Upper lobe of right lung (tissue), 1 donor: ENCODE measurements at regions not wholly inside any gene's neighbourhood (a gene's known extent, or its start where the extent isn't known, plus 50 kb on each side); places are given as distances from the start of the nearest gene placed in this dataset.

Source experiments
- ATAC-seq: fragments of 200-7000 bp; cut with Tn5 transposase; one replicate; pipeline ENCODE4 v1.9.1; 2020; ENCODE audit warnings: mild to moderate bottlenecking, moderate library complexity
- DNase-seq: peaks from one replicate; pipeline ENCODE4 v3.0.0-alpha.2; 2020
- H3K27ac ChIP-seq: fragments of 200-600 bp; one replicate; pipeline ENCODE4 v1.8.0; 2022
- H3K27me3 ChIP-seq: fragments of 200-600 bp; one replicate; pipeline ENCODE4 v1.8.0; 2022; ENCODE audit warnings: mild to moderate bottlenecking
- H3K36me3 ChIP-seq: fragments of 200-600 bp; one replicate; pipeline ENCODE4 v1.8.0; 2022
- H3K4me1 ChIP-seq: fragments of 200-600 bp; one replicate; pipeline ENCODE4 v1.8.0; 2022
- H3K4me3 ChIP-seq: fragments of 200-600 bp; one replicate; pipeline ENCODE4 v1.8.0; 2022; ENCODE audit warnings: mild to moderate bottlenecking
- H3K9me3 ChIP-seq: fragments of 200-600 bp; one replicate; pipeline ENCODE4 v1.8.0; 2022
- intact Hi-C: fragments of 100-400 bp; cut with DNase I; formaldehyde crosslinking; loops from one replicate; pipeline ENCODE4 v1.11.0; 2022
- TF ChIP-seq, protein P1 (sequence below): fragments of 200-600 bp; IDR thresholded peaks from one replicate; pipeline ENCODE4 v1.8.0; 2022; ENCODE audit warnings: antibody characterized with exemption
- donor health status: DM: no; HTN: yes; CAD: no; lungs with severe emphysema.

DNA sequence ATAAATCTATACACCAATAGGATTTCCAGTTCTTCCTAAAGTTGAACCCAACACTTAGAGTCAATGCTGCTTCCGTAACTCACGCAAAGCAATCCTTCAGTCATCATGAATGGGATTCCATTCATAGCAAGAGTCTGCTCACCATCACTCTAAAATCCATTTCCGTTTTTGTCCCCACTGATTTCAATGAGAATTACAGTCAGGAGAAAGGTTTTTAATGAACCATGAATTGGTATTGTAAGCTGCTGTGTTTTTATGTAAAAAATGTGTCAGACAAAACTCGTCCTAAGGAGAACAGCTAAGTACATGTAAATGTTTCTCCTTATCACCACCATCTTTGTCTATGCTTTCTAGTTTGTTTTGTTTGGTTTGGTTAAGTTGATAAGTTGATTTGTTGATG is 391.5 kb downstream of the IRS1 start:
- Histone ChIP-seq H3K27me3 (no peaks in the 10 kb centered on the region), H3K27ac (no peak overlapping the region), H3K4me1 (no peaks in the 10 kb centered on the region), H3K9me3 (no peaks in the 10 kb centered on the region), H3K36me3 (no peaks in the 10 kb centered on the region), H3K4me3 (no peak overlapping the region)
- intact Hi-C loops: no loop called here
- TF ChIP-seq, protein P1, sequence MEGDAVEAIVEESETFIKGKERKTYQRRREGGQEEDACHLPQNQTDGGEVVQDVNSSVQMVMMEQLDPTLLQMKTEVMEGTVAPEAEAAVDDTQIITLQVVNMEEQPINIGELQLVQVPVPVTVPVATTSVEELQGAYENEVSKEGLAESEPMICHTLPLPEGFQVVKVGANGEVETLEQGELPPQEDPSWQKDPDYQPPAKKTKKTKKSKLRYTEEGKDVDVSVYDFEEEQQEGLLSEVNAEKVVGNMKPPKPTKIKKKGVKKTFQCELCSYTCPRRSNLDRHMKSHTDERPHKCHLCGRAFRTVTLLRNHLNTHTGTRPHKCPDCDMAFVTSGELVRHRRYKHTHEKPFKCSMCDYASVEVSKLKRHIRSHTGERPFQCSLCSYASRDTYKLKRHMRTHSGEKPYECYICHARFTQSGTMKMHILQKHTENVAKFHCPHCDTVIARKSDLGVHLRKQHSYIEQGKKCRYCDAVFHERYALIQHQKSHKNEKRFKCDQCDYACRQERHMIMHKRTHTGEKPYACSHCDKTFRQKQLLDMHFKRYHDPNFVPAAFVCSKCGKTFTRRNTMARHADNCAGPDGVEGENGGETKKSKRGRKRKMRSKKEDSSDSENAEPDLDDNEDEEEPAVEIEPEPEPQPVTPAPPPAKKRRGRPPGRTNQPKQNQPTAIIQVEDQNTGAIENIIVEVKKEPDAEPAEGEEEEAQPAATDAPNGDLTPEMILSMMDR: no peak
- DNase-seq (no peak), ATAC-seq (no peak)

DNA sequence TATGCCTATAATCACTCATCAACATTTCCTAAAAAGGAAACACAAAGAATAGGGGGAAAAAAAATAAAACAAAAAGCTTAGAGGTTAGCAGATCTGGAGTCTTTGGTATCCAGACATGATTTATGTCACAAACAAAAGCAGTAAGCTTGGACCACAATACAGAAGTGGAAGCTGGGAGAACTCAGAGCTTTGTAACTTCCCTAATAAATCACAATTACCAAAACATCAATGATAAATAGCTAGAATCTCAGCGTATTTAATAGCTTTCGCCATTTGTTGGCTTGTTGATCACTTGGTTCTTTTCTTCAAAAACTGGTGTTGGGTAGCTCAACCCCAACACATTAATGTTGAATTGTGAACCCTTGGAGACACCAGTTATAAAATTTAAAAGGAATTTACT is 392.5 kb downstream of the IRS1 start:
- Histone ChIP-seq H3K4me1 (no peaks in the 10 kb centered on the region), H3K27me3 (no peaks in the 10 kb centered on the region), H3K36me3 (no peaks in the 10 kb centered on the region), H3K27ac (no peak overlapping the region), H3K9me3 (no peaks in the 10 kb centered on the region), H3K4me3 (no peak overlapping the region)
- DNase-seq: no peak
- no peak for ATAC-seq
- TF ChIP-seq, protein P1: no peak
- intact Hi-C loops: no loop called here

DNA sequence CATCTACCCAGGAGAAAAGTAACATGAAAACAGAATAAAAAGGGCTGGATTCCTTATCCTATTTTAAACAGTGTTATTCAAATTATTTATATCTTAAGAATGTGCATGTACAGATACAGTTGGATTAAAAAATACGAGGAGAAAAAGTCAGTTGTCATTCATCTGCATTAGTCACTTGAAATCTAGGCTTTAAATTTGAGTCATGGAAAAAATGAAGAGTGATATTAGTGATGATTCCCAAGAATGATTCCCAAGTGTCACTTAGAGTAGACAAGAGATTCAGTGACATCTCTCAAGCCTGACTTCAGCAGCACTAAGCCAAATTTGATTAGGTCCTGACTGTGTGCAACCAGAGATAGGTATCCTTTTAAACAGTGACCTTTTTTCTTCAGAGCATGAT is 394.2 kb downstream of the IRS1 start:
- ATAC-seq: no peak

GRCh38 chr2:226403369-226403768 is 396.3 kb downstream of the IRS1 start:
- TF ChIP-seq, protein P1: no peak
- H3K9me3 ChIP-seq: no peaks in the 10 kb centered on the region
- H3K27ac ChIP-seq: no peak overlapping the region
- no peaks in the 10 kb centered on the region for H3K4me1 ChIP-seq
- no peak overlapping the region for H3K4me3 ChIP-seq
- intact Hi-C loops: no loop called here
- ATAC-seq (no peak), DNase-seq (no peak)
- no peaks in the 10 kb centered on the region for H3K27me3 ChIP-seq
- H3K36me3 ChIP-seq: no peaks in the 10 kb centered on the region

More for the DNA sequence above, 394.2 kb downstream of the IRS1 start:
- Histone ChIP-seq H3K36me3 (no peaks in the 10 kb centered on the region), H3K4me1 (no peaks in the 10 kb centered on the region), H3K9me3 (no peaks in the 10 kb centered on the region), H3K4me3 (no peak overlapping the region), H3K27me3 (no peaks in the 10 kb centered on the region), H3K27ac (no peak overlapping the region)
- intact Hi-C loops: no loop called here
- TF ChIP-seq, protein P1: no peak
- no peak for DNase-seq

DNA sequence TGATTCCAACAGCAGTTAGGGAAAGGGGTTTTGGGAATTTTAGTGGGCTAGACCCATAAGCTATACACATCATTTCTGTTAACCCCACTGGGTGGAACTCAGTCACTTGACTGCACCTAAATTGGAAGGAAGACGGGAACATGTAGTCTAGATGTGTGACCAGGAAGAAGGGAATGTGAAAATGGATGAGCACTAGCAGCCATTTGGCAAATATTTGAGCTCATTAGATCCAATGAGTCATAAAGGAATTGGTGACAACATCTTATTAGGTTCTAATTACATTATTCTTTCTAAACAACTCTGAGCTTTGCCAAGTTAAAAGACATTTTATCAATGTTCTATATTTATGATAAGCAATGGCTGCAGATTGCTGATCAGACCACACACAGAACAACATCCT is 400.6 kb downstream of the IRS1 start:
- intact Hi-C loops: no loop called here
- TF ChIP-seq, protein P1: no peak

DNA sequence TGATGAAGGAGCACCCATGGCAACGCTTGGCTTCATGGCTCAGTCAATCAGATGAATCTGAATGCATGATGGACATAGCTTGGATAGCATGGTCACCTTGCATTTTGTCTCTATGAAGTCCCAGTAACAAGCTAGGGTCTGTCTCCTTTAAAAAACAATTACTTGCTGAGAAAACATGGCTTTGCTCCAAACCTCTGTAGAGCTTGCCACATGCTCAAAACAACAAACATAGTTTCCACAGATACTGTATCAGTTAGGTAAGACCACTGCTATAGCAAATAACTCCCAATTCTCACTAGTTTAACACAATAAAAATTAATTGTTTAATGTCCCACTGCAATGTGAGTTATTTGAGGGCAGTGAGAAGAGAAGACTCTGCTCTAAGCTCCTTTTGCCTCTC is 401.0 kb downstream of the IRS1 start:
- ATAC-seq: no peak
- no peak overlapping the region for H3K27ac ChIP-seq
- intact Hi-C loops: no loop called here

More for the DNA sequence above, 400.6 kb downstream of the IRS1 start:
- H3K4me1 ChIP-seq: no peaks in the 10 kb centered on the region
- no peak overlapping the region for H3K27ac ChIP-seq
- H3K9me3 ChIP-seq: no peaks in the 10 kb centered on the region
- no peak overlapping the region for H3K4me3 ChIP-seq
- no peaks in the 10 kb centered on the region for H3K27me3 ChIP-seq
- no peak for DNase-seq
- H3K36me3 ChIP-seq: no peaks in the 10 kb centered on the region
- ATAC-seq: no peak

More for the DNA sequence above, 401.0 kb downstream of the IRS1 start:
- H3K36me3 ChIP-seq: no peaks in the 10 kb centered on the region
- H3K4me3 ChIP-seq: no peak overlapping the region
- no peaks in the 10 kb centered on the region for H3K27me3 ChIP-seq
- no peaks in the 10 kb centered on the region for H3K9me3 ChIP-seq
- H3K4me1 ChIP-seq: no peaks in the 10 kb centered on the region
- TF ChIP-seq, protein P1: no peak
- DNase-seq: no peak
